Hematopoietic multipotent progenitor cell treated with erythropoietin and hydrocortisone succinate and interleukin-3 and kit ligand, for 17 days (in vitro differentiated cells): ENCODE measurements at regions not wholly inside any gene's neighbourhood (a gene's known extent, or its start where the extent isn't known, plus 50 kb on each side); places are given as distances from the start of the nearest gene placed in this dataset.
"Not testable (repeated sequence)": the region's sequence is repeated elsewhere in the genome, so short reads cannot be mapped to it uniquely, and the experiment has no call there.

Experiments used
- DNase-seq: peaks from one replicate; pipeline ENCODE4 v3.0.0-alpha.2; 2015; ENCODE audit warnings: low spot score

GRCh38 chr15:30760633-30761032, 134.7 kb downstream of the ARHGAP11B start:
- not testable (repeated sequence) for DNase-seq

- DNase-seq, result not testable (repeated sequence)
Measured at GRCh38 chr15:30761365-30761764, 135.4 kb downstream of the ARHGAP11B start.

GRCh38 chr15:30769390-30770124, 134.2 kb upstream of the FAN1 start:
- not testable (repeated sequence) for DNase-seq

GRCh38 chr15:30770759-30771158, 133.0 kb upstream of the FAN1 start:
- DNase-seq, result no peak

GRCh38 chr15:30783019-30783418, 120.7 kb upstream of the FAN1 start:
- no peak for DNase-seq

- no peak for DNase-seq
Measured at GRCh38 chr15:30788595-30788994, 115.1 kb upstream of the FAN1 start.

- DNase-seq, result peak; percentile 8
Measured at GRCh38 chr15:30791239-30792175, 112.2 kb upstream of the FAN1 start.

- not testable (repeated sequence) for DNase-seq
Measured at GRCh38 chr15:30792843-30793242, 110.9 kb upstream of the FAN1 start.

GRCh38 chr15:30794388-30794787, 109.3 kb upstream of the FAN1 start:
- no peak for DNase-seq

GRCh38 chr15:30799565-30799964, 104.2 kb upstream of the FAN1 start:
- DNase-seq, result not testable (repeated sequence)

- DNase-seq, result not testable (repeated sequence)
Measured at GRCh38 chr15:30801140-30801895, 102.4 kb upstream of the FAN1 start.

GRCh38 chr15:30802001-30802400, 101.7 kb upstream of the FAN1 start:
- not testable (repeated sequence) for DNase-seq

GRCh38 chr15:30803703-30804102, 100.0 kb upstream of the FAN1 start:
- DNase-seq, result not testable (repeated sequence)

GRCh38 chr15:30816430-30816829, 87.3 kb upstream of the FAN1 start:
- no peak for DNase-seq

GRCh38 chr15:30823068-30823813, 80.5 kb upstream of the FAN1 start:
- DNase-seq, result not testable (repeated sequence)

GRCh38 chr15:30824518-30825195, 79.1 kb upstream of the FAN1 start:
- DNase-seq, result no peak

- DNase-seq, result no peak
Measured at GRCh38 chr15:30827625-30828303, 76.0 kb upstream of the FAN1 start.

- not testable (repeated sequence) for DNase-seq
Measured at GRCh38 chr15:30828304-30828639, 75.4 kb upstream of the FAN1 start.

- no peak for DNase-seq
Measured at GRCh38 chr15:30830961-30831360, 72.8 kb upstream of the FAN1 start.

GRCh38 chr15:30833379-30833778, 70.3 kb upstream of the FAN1 start:
- not testable (repeated sequence) for DNase-seq
